ENCODE measurements at regions not wholly inside any gene's neighbourhood (a gene's known extent, or its start where the extent isn't known, plus 50 kb on each side); places are given as distances from the start of the nearest gene placed in this dataset.

GRCh38 chr12:130083002-130083401 lies 79.3 kb upstream of the FZD10 start:
- H3K27me3 ChIP-seq: no peaks in the 10 kb centered on the region
- no peak overlapping the region for H3K4me3 ChIP-seq
- intact Hi-C loops (cut with DNase I; ENCODE audit: low total_unique reads): no loop called here
- no peak for DNase-seq (ENCODE audit: low spot score in 2 of 2)
- no peak overlapping the region for H3K27ac ChIP-seq
- TF ChIP-seq POLR2AphosphoS5 (IDR thresholded peaks at IDR 0.05): no peak
- no peak for TF ChIP-seq CTCF (IDR thresholded peaks at IDR 0.05)
- no peak for TF ChIP-seq POLR2A (IDR thresholded peaks at IDR 0.05)
- H3K36me3 ChIP-seq: no peaks in the 10 kb centered on the region
- H3K4me1 ChIP-seq: no peaks in the 10 kb centered on the region
- H3K9me3 ChIP-seq: no peaks in the 10 kb centered on the region

DNA sequence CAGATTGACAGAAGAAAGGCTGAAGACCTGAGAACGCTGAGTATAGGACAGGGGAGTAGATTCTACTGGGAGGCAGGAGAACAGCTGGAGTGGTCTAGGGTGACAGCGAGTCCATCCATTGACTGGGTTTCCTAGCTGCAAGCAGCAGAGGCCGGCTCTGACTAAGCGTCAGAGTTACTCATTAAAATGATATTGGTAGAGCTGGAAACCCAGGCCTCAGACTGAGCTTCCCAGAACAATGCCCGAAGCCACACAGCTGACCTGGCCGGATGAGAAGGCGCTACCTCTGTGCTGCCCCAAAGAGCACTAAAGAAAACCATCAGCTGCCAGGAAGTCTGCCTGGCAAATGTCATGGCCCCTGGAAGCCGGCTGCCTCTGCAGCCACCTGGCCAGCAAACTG lies 78.5 kb upstream of the FZD10 start:
- no peak for DNase-seq (ENCODE audit: low spot score in 2 of 2)
- no peak overlapping the region for H3K27ac ChIP-seq
- no peaks in the 10 kb centered on the region for H3K36me3 ChIP-seq
- no peaks in the 10 kb centered on the region for H3K27me3 ChIP-seq
- no peaks in the 10 kb centered on the region for H3K9me3 ChIP-seq
- intact Hi-C loops (cut with DNase I; ENCODE audit: low total_unique reads): no loop called here
- no peaks in the 10 kb centered on the region for H3K4me1 ChIP-seq
- TF ChIP-seq POLR2AphosphoS5 (IDR thresholded peaks at IDR 0.05) (no peak), CTCF (IDR thresholded peaks at IDR 0.05) (no peak), POLR2A (IDR thresholded peaks at IDR 0.05) (no peak)
- no peak overlapping the region for H3K4me3 ChIP-seq

DNA sequence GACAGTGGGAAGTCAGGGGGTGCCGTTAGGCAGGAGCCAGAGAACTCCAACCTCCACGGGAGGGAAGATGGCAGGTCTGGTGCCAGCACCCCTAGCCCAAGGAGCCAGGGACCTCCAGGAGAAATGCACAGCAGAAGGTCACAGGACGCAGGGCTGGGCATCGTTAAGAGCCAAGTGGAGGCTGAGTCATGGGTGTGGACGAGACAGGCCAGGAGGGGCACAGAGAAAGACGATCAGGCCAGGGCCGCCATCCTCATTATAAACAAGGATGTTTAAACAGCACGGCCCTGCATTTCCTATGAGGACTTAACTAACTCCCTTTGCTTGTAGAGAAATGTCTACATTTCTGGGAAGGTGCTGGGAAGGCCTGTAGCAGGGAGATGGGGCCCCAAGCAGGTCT lies 77.9 kb upstream of the FZD10 start:
- Histone ChIP-seq H3K4me3 (no peak overlapping the region), H3K36me3 (no peaks in the 10 kb centered on the region), H3K27me3 (no peaks in the 10 kb centered on the region), H3K9me3 (no peaks in the 10 kb centered on the region), H3K27ac (no peak overlapping the region), H3K4me1 (no peaks in the 10 kb centered on the region)
- intact Hi-C loops (cut with DNase I; ENCODE audit: low total_unique reads): no loop called here
- no peak for TF ChIP-seq POLR2AphosphoS5 (IDR thresholded peaks at IDR 0.05)
- no peak for TF ChIP-seq CTCF (IDR thresholded peaks at IDR 0.05)
- no peak for TF ChIP-seq POLR2A (IDR thresholded peaks at IDR 0.05)
- DNase-seq (ENCODE audit: low spot score in 2 of 2): no peak

DNA sequence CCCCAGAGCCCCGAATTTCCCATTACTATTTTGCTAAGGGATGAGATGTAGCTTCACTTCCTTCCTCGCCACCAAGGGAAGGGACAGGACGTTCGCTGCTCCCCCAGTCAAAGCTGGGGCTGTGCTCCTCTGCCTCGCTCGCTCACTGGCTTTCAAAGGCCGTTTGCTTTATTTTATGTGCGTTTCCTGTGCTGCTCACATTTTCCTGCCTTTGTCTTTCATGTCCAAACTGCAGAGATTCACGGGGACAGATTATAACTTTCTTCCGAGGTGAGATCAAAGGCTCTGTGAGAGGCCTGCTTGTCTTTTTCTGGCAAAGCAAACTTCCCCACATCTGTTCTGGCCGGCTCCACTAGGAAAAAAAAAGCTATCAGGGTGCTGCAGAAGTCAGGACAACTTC lies 76.0 kb upstream of the FZD10 start:
- Histone ChIP-seq H3K9me3 (no peaks in the 10 kb centered on the region), H3K36me3 (no peaks in the 10 kb centered on the region), H3K4me3 (no peak overlapping the region), H3K27me3 (no peaks in the 10 kb centered on the region), H3K27ac (peak overlapping the region in 1 of 2 donors; percentile 43), H3K4me1 (no peaks in the 10 kb centered on the region)
- intact Hi-C loops (cut with DNase I; ENCODE audit: low total_unique reads): no loop called here
- TF ChIP-seq POLR2AphosphoS5 (IDR thresholded peaks at IDR 0.05) (no peak), CTCF (IDR thresholded peaks at IDR 0.05) (no peak), POLR2A (IDR thresholded peaks at IDR 0.05) (no peak)
- no peak for DNase-seq (ENCODE audit: low spot score in 2 of 2)

DNA sequence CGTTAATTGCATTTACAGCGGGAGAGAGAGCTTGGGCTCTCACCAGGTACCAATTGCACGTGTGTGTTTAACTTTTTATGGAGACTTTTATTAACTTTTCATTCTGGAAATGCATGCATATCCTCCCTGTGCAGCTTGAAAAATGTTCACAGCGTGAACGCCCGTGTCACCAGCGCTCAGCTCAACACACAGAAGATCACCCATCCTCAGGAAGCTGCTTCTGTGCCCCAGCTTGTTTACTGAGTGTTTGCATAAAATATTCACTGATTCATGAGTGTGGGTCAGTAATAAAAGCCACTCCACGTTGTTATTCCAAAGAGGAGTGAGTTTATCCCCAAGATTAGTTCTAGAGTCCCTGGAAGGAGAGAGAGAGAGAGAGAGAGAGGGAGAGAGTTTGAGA lies 75.5 kb upstream of the FZD10 start:
- H3K27me3 ChIP-seq: no peaks in the 10 kb centered on the region
- no peak overlapping the region for H3K27ac ChIP-seq
- H3K9me3 ChIP-seq: no peaks in the 10 kb centered on the region
- intact Hi-C loops (cut with DNase I; ENCODE audit: low total_unique reads): no loop called here
- no peak for TF ChIP-seq CTCF (IDR thresholded peaks at IDR 0.05)
- TF ChIP-seq POLR2A (IDR thresholded peaks at IDR 0.05): no peak
- TF ChIP-seq POLR2AphosphoS5 (IDR thresholded peaks at IDR 0.05): no peak
- no peaks in the 10 kb centered on the region for H3K4me1 ChIP-seq
- H3K36me3 ChIP-seq: no peaks in the 10 kb centered on the region
- DNase-seq (ENCODE audit: low spot score in 2 of 2): no peak
- H3K4me3 ChIP-seq: no peak overlapping the region
